Fibroblast of lung (primary cell): ENCODE measurements at regions not wholly inside any gene's neighbourhood (a gene's known extent, or its start where the extent isn't known, plus 50 kb on each side); places are given as distances from the start of the nearest gene placed in this dataset.

Experiments used
- DNase-seq, 2 donors: peaks; one replicate each; pipeline versions ENCODE4 v3.0.0 to v3.0.0-alpha.2; 2010; ENCODE audit warnings: low read depth in 2 of 2
- H2AFZ ChIP-seq: 2 replicates; pipeline ENCODE4 v1.5.1; 2012; ENCODE audit warnings: low read length, control low read depth, inconsistent platforms
- H3K27ac ChIP-seq: 2 replicates; pipeline ENCODE4 v1.5.1; 2011; ENCODE audit warnings: low read length, control low read depth; ENCODE audit not compliant: insufficient read depth
- H3K27me3 ChIP-seq: 2 replicates; pipeline ENCODE4 v1.5.1; 2011; ENCODE audit warnings: mild to moderate bottlenecking, low read length; ENCODE audit not compliant: control insufficient read depth, insufficient read depth
- H3K36me3 ChIP-seq: 2 replicates; pipeline ENCODE4 v1.5.1; 2011; ENCODE audit warnings: low read length; ENCODE audit not compliant: control insufficient read depth, insufficient read depth
- H3K4me1 ChIP-seq: 2 replicates; pipeline ENCODE4 v1.5.1; 2011; ENCODE audit warnings: low read length; ENCODE audit not compliant: control insufficient read depth, insufficient read depth; ENCODE audit errors: extremely low read depth
- H3K4me2 ChIP-seq: 2 replicates; pipeline ENCODE4 v1.5.1; 2011; ENCODE audit warnings: low read length, control low read depth; ENCODE audit not compliant: insufficient read depth; ENCODE audit errors: extremely low read depth
- H3K4me3 ChIP-seq, 4 experiments: fragments of 200-600 bp in 1 of 4; sonication (generic) in 1 of 4; replicated peaks in 1 of 4; 2 replicates each; pipeline ENCODE4 v1.5.1; 2011 to 2016; ENCODE audit warnings: low read length in 4 of 4, low read depth in 3 of 4, mild to moderate bottlenecking in 3 of 4, control low read depth in 2 of 4, inconsistent platforms in 1 of 4, mixed read lengths in 1 of 4; ENCODE audit not compliant: insufficient read depth in 1 of 4; ENCODE audit errors: control extremely low read depth in 1 of 4
- H3K79me2 ChIP-seq: 2 replicates; pipeline ENCODE4 v1.5.1; 2012; ENCODE audit warnings: mild to moderate bottlenecking, low read length, inconsistent platforms; ENCODE audit not compliant: control insufficient read depth, insufficient read depth
- H3K9ac ChIP-seq: 2 replicates; pipeline ENCODE4 v1.5.1; 2011; ENCODE audit warnings: mild to moderate bottlenecking, low read length, control low read depth; ENCODE audit not compliant: insufficient read depth
- H3K9me3 ChIP-seq: 2 replicates; pipeline ENCODE4 v1.5.1; 2012; ENCODE audit warnings: low read depth, low read length; ENCODE audit not compliant: control insufficient read depth, insufficient read depth
- H4K20me1 ChIP-seq: 2 replicates; pipeline ENCODE4 v1.5.1; 2011; ENCODE audit warnings: low read length; ENCODE audit not compliant: control insufficient read depth, insufficient read depth; ENCODE audit errors: extremely low read depth
- EZH2 ChIP-seq: IDR thresholded peaks from 2 replicates; pipeline ENCODE4 v1.5.1; 2012; ENCODE audit warnings: low read length, control low read depth, mild to moderate bottlenecking; ENCODE audit errors: missing control alignments
- TF ChIP-seq, protein P1 (sequence below), 2 donors: IDR thresholded peaks in 1 of 2; conservative IDR thresholded peaks in 1 of 2; 1 replicate in 1 of 2; 2 replicates in 1 of 2; pipeline ENCODE4 v1.5.1; 2011 to 2012; ENCODE audit warnings: low read length in 2 of 2, control low read depth in 1 of 2, inconsistent platforms in 1 of 2, low read depth in 1 of 2, mild to moderate bottlenecking in 1 of 2

DNA sequence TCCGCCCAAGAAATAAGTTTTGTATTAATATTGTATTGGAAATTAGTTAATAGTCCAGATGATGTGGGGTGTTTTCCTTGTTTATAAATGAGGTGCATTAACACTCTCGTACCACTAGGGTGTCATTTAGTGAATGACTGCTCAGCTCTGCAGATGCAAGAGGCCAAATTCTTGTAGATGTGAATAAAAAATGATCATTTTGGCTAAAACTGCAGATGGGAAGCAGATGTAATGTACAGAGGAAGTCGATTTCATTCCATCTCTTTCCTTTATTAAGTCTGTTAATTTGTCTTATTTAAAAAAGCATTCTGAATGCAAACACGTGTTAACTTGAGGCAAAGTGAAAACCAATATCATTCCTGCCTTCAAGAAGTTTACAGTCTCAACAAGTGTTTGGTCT, 108.1 kb downstream of the DHX15 start:
- TF ChIP-seq EZH2: no peak
- TF ChIP-seq, protein P1, sequence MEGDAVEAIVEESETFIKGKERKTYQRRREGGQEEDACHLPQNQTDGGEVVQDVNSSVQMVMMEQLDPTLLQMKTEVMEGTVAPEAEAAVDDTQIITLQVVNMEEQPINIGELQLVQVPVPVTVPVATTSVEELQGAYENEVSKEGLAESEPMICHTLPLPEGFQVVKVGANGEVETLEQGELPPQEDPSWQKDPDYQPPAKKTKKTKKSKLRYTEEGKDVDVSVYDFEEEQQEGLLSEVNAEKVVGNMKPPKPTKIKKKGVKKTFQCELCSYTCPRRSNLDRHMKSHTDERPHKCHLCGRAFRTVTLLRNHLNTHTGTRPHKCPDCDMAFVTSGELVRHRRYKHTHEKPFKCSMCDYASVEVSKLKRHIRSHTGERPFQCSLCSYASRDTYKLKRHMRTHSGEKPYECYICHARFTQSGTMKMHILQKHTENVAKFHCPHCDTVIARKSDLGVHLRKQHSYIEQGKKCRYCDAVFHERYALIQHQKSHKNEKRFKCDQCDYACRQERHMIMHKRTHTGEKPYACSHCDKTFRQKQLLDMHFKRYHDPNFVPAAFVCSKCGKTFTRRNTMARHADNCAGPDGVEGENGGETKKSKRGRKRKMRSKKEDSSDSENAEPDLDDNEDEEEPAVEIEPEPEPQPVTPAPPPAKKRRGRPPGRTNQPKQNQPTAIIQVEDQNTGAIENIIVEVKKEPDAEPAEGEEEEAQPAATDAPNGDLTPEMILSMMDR (conservative IDR thresholded peaks at IDR 0.05 in 1 of 2, IDR thresholded peaks at IDR 0.05 in 1 of 2; ENCODE audit: low read depth in 1 of 2, low read length in 2 of 2): peak; percentile 32 to 67
- H3K27ac ChIP-seq: no peak overlapping the region
- no peaks in the 10 kb centered on the region for H3K79me2 ChIP-seq
- no peaks in the 10 kb centered on the region for H3K36me3 ChIP-seq
- H3K4me1 ChIP-seq: peaks cover 3% of the 10 kb centered on the region
- peak; percentile 24 to 38 for DNase-seq
- no peak overlapping the region for H3K4me2 ChIP-seq
- H3K9me3 ChIP-seq: no peaks in the 10 kb centered on the region
- H3K9ac ChIP-seq: no peak overlapping the region
- no peak overlapping the region for H3K4me3 ChIP-seq
- H2AFZ ChIP-seq: no peak overlapping the region
- no peaks in the 10 kb centered on the region for H4K20me1 ChIP-seq
- peaks cover 5% of the 10 kb centered on the region for H3K27me3 ChIP-seq

DNA sequence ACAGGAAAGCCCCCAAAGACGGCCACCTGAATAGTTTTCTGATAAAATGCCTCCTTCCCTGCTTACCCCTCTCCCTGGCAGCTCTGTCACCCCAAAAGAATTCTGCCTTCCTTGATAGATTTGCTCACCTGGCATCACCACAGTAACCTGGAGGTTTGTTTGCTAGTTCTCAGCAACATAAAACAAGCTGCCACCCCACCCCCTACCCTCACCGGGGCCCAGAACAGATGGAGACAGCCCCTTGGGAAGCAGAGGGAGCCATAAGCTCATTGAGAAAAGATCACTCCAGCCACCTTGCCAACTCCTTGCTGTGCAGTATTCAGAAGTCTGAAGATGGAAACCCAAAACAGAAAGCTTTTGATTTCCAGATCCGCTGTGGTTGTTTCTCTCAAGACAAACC, 108.6 kb downstream of the DHX15 start:
- TF ChIP-seq, protein P1 (conservative IDR thresholded peaks at IDR 0.05 in 1 of 2, IDR thresholded peaks at IDR 0.05 in 1 of 2; ENCODE audit: low read depth in 1 of 2, low read length in 2 of 2): no peak
- no peak for TF ChIP-seq EZH2
- no peaks in the 10 kb centered on the region for H3K9me3 ChIP-seq
- H2AFZ ChIP-seq: no peak overlapping the region
- H3K27ac ChIP-seq: no peak overlapping the region
- no peak overlapping the region for H3K4me2 ChIP-seq
- no peaks in the 10 kb centered on the region for H4K20me1 ChIP-seq
- H3K4me3 ChIP-seq: no peak overlapping the region
- H3K36me3 ChIP-seq: no peaks in the 10 kb centered on the region
- H3K9ac ChIP-seq: no peak overlapping the region
- no peaks in the 10 kb centered on the region for H3K79me2 ChIP-seq
- peaks cover 5% of the 10 kb centered on the region for H3K4me1 ChIP-seq
- peaks cover 5% of the 10 kb centered on the region for H3K27me3 ChIP-seq
- no peak for DNase-seq

DNA sequence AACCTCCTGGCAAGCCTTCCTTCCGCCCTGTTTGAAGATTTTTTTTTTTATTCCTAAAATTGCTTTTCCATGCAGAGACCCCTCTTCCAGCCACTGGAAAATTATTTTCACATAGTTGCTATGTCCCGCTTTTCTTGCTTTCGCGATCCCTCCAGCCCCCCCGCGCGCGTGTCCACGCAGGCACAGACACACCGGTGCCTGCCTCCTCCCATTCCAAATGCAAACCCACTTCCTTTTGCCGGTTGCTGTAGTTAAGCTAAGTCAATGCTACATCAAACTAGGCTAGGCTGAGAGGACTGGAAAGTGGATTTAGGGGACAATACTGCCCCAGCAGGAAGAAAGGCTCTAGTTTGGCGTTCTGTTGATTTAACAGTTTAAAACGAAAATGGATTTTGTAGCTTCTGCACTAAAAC, 111.0 kb downstream of the DHX15 start:
- Histone ChIP-seq H3K9ac (no peak overlapping the region), H4K20me1 (no peaks in the 10 kb centered on the region), H3K4me2 (peak overlapping the region; percentile 87), H3K36me3 (no peaks in the 10 kb centered on the region), H3K79me2 (no peaks in the 10 kb centered on the region), H3K27me3 (peaks cover 5% of the 10 kb centered on the region), H3K9me3 (no peaks in the 10 kb centered on the region), H3K4me3 (peak overlapping the region; percentile 53 to 68 (median 62)), H3K4me1 (peaks cover 5% of the 10 kb centered on the region), H2AFZ (no peak overlapping the region), H3K27ac (no peak overlapping the region)
- TF ChIP-seq EZH2: no peak
- TF ChIP-seq, protein P1 (conservative IDR thresholded peaks at IDR 0.05 in 1 of 2, IDR thresholded peaks at IDR 0.05 in 1 of 2; ENCODE audit: low read depth in 1 of 2, low read length in 2 of 2): peak in 1 of 2 donors; percentile 25
- DNase-seq: peak; percentile 54 to 63
